ENCODE measurements at regions not wholly inside any gene's neighbourhood (a gene's known extent, or its start where the extent isn't known, plus 50 kb on each side); places are given as distances from the start of the nearest gene placed in this dataset.

GRCh38 chr7:35967366-35968139, 166.7 kb downstream of the SEPTIN7 start:
- TF ChIP-seq CTCF (IDR thresholded peaks at IDR 0.05; ENCODE audit: insufficient read depth, low read length, poor library complexity, severe bottlenecking) = no peak
- TF ChIP-seq EZH2phosphoT487 (conservative IDR thresholded peaks at IDR 0.05; ENCODE audit: low read length) = no peak

All from SU-DHL-6 (cell line).